Smooth muscle cell (in vitro differentiated cells): ENCODE measurements at regions not wholly inside any gene's neighbourhood (a gene's known extent, or its start where the extent isn't known, plus 50 kb on each side); places are given as distances from the start of the nearest gene placed in this dataset.

Source experiments
- DNase-seq: peaks from one replicate; lab custom pipeline; 2025; ENCODE audit not compliant: unreplicated experiment; lab: John Stamatoyannopoulos, UW
- H2AFZ ChIP-seq: fragments of 200-600 bp; sonication (generic); 2 replicates; pipeline ENCODE4 v1.6.0; 2016; ENCODE audit warnings: antibody characterized with exemption, low read depth, mild to moderate bottlenecking
- H3F3A ChIP-seq: fragments of 200-600 bp; sonication (generic); 2 replicates; pipeline ENCODE4 v1.6.0; 2017; ENCODE audit warnings: antibody characterized with exemption, low read depth
- H3K27ac ChIP-seq: fragments of 200-600 bp; sonication (generic); 2 replicates; pipeline ENCODE4 v1.5.1; 2016; ENCODE audit warnings: low read depth, mild to moderate bottlenecking
- H3K27me3 ChIP-seq: fragments of 200-600 bp; sonication (generic); 2 replicates; pipeline ENCODE4 v1.6.1; 2016; ENCODE audit warnings: low read depth, mild to moderate bottlenecking
- H3K36me3 ChIP-seq: fragments of 200-600 bp; sonication (generic); 2 replicates; pipeline ENCODE4 v1.5.1; 2016; ENCODE audit warnings: low read depth
- H3K4me1 ChIP-seq: fragments of 200-600 bp; sonication (generic); 2 replicates; pipeline ENCODE4 v1.5.1; 2016; ENCODE audit warnings: low read depth
- H3K4me2 ChIP-seq: fragments of 200-600 bp; sonication (generic); 2 replicates; pipeline ENCODE4 v1.6.0; 2016; ENCODE audit warnings: mild to moderate bottlenecking
- H3K4me3 ChIP-seq: fragments of 200-600 bp; sonication (generic); 2 replicates; pipeline ENCODE4 v1.5.1; 2016; ENCODE audit warnings: mild to moderate bottlenecking
- H3K79me2 ChIP-seq: fragments of 200-600 bp; sonication (generic); 2 replicates; pipeline ENCODE4 v1.6.0; 2016; ENCODE audit warnings: low read depth, mild to moderate bottlenecking
- H3K9ac ChIP-seq: fragments of 200-600 bp; sonication (generic); 2 replicates; pipeline ENCODE4 v1.6.0; 2016; ENCODE audit warnings: low read depth
- H3K9me3 ChIP-seq: fragments of 200-600 bp; sonication (generic); replicated peaks from 2 replicates; pipeline ENCODE4 v1.5.1; 2016; ENCODE audit warnings: low read depth
- H4K20me1 ChIP-seq: fragments of 200-600 bp; sonication (generic); 2 replicates; pipeline ENCODE4 v1.6.0; 2016; ENCODE audit warnings: low read depth
- WGBS: methylation state at CpG from one replicate; pipeline ENCODE4 v1.1.7; 2016; ENCODE audit warnings: low lambda C conversion rate; 5-methylcytosine and 5-hydroxymethylcytosine counted together
- TF ChIP-seq, protein P1 (sequence below): fragments of 200-600 bp; sonication (generic); IDR thresholded peaks from 2 replicates; pipeline ENCODE4 v1.5.1; 2017; ENCODE audit warnings: borderline replicate concordance, mild to moderate bottlenecking, antibody characterized with exemption; ENCODE audit not compliant: insufficient read depth, poor library complexity, severe bottlenecking

DNA sequence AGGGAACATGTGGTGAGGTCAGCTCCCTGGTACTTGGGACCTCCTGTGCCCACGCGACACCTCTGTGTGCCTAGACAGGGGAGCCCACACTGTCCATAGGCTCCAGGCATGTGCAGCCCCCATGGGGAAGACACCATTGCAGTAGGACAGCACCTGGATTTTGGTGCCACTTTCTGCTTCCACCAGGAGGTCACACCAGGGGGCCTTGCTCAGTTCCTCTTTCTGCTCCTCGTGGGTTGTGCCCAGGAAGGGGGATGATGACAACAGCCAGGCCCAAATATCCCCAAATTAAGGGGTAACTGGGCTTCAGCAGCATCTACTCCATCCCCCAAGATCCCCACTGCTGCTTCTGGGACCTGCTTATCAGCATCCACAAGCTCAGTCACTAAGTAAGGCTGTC is 358.2 kb upstream of the KAZN start:
- Histone ChIP-seq H2AFZ (no peak overlapping the region), H3K4me1 (no peaks in the 10 kb centered on the region), H3K79me2 (no peaks in the 10 kb centered on the region), H3K36me3 (no peaks in the 10 kb centered on the region), H3K4me3 (no peak overlapping the region), H3K9me3 (no peaks in the 10 kb centered on the region), H3F3A (no peaks in the 10 kb centered on the region), H4K20me1 (no peaks in the 10 kb centered on the region), H3K9ac (no peak overlapping the region), H3K27ac (no peak overlapping the region), H3K27me3 (no peaks in the 10 kb centered on the region), H3K4me2 (no peak overlapping the region)
- WGBS = 90% methylated on average over 3 of the region's 3 CpGs
- TF ChIP-seq, protein P1, sequence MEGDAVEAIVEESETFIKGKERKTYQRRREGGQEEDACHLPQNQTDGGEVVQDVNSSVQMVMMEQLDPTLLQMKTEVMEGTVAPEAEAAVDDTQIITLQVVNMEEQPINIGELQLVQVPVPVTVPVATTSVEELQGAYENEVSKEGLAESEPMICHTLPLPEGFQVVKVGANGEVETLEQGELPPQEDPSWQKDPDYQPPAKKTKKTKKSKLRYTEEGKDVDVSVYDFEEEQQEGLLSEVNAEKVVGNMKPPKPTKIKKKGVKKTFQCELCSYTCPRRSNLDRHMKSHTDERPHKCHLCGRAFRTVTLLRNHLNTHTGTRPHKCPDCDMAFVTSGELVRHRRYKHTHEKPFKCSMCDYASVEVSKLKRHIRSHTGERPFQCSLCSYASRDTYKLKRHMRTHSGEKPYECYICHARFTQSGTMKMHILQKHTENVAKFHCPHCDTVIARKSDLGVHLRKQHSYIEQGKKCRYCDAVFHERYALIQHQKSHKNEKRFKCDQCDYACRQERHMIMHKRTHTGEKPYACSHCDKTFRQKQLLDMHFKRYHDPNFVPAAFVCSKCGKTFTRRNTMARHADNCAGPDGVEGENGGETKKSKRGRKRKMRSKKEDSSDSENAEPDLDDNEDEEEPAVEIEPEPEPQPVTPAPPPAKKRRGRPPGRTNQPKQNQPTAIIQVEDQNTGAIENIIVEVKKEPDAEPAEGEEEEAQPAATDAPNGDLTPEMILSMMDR = no peak
- DNase-seq = no peak

DNA sequence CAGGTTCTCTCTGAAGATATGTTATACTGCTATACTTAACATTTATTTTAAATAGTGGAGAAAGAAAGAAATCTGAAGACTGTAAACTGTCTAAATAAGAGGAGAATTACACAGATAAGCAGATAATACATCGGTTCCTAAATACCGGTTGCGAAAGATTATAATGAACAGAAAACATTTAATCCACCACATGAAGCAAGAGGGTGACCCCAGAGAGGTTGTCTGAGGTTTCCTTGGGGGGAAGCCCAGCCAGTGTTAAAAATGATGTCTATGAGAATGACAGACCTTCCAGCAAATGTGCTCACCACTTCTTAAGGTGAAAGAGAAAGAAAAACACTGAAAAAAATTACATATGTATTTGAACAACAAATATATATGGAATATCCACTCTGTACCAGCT is 356.4 kb upstream of the KAZN start:
- H3K9ac ChIP-seq = no peak overlapping the region
- WGBS = 95% methylated on average over 3 of the region's 3 CpGs

DNA sequence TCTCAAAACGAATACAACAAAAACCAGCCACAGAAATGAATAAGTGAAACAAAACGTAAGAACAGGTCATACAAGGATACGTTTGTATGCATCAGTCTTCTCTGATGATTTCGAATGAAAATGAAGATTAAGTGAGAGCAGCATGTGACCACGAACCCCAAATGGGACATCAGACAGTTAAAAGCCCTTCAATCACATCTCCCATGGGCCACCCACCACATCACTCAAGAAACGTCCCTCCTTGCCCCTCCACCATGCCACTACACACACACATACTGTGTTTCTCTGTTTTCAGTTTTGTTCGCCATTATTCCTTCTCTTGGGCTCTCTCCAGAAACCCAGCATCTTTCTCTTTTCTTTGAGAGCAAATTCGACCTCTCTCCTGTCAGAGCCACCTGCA is 355.6 kb upstream of the KAZN start:
- no peaks in the 10 kb centered on the region for H3K4me1 ChIP-seq
- no peak overlapping the region for H2AFZ ChIP-seq
- H3K9ac ChIP-seq = no peak overlapping the region
- no peaks in the 10 kb centered on the region for H3K36me3 ChIP-seq
- no peaks in the 10 kb centered on the region for H3K27me3 ChIP-seq
- 80% methylated on average over 8 of the region's 8 CpGs for WGBS
- no peak overlapping the region for H3K4me3 ChIP-seq
- no peaks in the 10 kb centered on the region for H3K9me3 ChIP-seq
- no peak overlapping the region for H3K27ac ChIP-seq
- H3K79me2 ChIP-seq = no peaks in the 10 kb centered on the region
- no peaks in the 10 kb centered on the region for H3F3A ChIP-seq
- DNase-seq = no peak
- H4K20me1 ChIP-seq = no peaks in the 10 kb centered on the region
- H3K4me2 ChIP-seq = no peak overlapping the region
- TF ChIP-seq, protein P1 = no peak

More for the DNA sequence above, 356.4 kb upstream of the KAZN start:
- H3F3A ChIP-seq = no peaks in the 10 kb centered on the region
- TF ChIP-seq, protein P1 = no peak
- H3K4me1 ChIP-seq = no peaks in the 10 kb centered on the region
- no peak overlapping the region for H2AFZ ChIP-seq
- H3K27me3 ChIP-seq = no peaks in the 10 kb centered on the region
- no peak overlapping the region for H3K27ac ChIP-seq
- no peaks in the 10 kb centered on the region for H3K36me3 ChIP-seq
- no peaks in the 10 kb centered on the region for H3K79me2 ChIP-seq
- no peak for DNase-seq
- no peak overlapping the region for H3K4me3 ChIP-seq
- no peak overlapping the region for H3K4me2 ChIP-seq
- no peaks in the 10 kb centered on the region for H4K20me1 ChIP-seq
- no peaks in the 10 kb centered on the region for H3K9me3 ChIP-seq

DNA sequence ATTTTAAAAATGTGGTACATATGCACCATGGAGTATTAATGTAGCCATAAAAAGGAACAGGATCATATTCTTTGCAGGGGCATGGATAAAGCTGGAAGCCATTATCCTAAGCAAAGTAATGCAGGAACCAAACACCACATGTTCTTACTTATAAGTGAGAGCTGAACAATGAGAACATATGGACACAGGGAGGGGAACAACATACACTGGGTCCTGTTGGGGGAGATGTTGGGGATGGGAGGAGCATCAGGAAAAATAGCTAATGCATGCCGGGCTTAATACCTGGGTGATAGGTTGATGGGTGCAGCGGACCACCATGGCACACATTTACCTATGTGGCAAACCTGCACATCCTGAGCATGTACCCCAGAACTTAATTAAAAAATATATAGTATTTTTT is 352.5 kb upstream of the KAZN start:
- no peak for DNase-seq

More for the DNA sequence above, 352.5 kb upstream of the KAZN start:
- Histone ChIP-seq H3K27ac (no peak overlapping the region), H3K27me3 (no peaks in the 10 kb centered on the region), H4K20me1 (no peaks in the 10 kb centered on the region), H3K9ac (no peak overlapping the region), H2AFZ (no peak overlapping the region), H3K4me1 (no peaks in the 10 kb centered on the region), H3K9me3 (no peaks in the 10 kb centered on the region), H3F3A (no peaks in the 10 kb centered on the region), H3K36me3 (no peaks in the 10 kb centered on the region), H3K4me2 (no peak overlapping the region), H3K4me3 (no peak overlapping the region), H3K79me2 (no peaks in the 10 kb centered on the region)
- TF ChIP-seq, protein P1 = no peak
- 100% methylated on average over 2 of the region's 2 CpGs for WGBS
